Karpas-422 (cell line): ENCODE measurements at regions not wholly inside any gene's neighbourhood (a gene's known extent, or its start where the extent isn't known, plus 50 kb on each side); places are given as distances from the start of the nearest gene placed in this dataset.

Experiments used
- DNase-seq: peaks from one replicate; pipeline ENCODE4 v3.0.0-alpha.2; 2015
- H2AFZ ChIP-seq: fragments of 200-600 bp; sonication (generic); 2 replicates; pipeline ENCODE4 v1.6.1; 2014; ENCODE audit warnings: antibody characterized with exemption, low read length, mixed read lengths
- H3K27ac ChIP-seq: fragments of 200-600 bp; sonication (generic); 2 replicates; pipeline ENCODE4 v1.5.1; 2014; ENCODE audit warnings: mild to moderate bottlenecking, low read length, moderate library complexity
- H3K27me3 ChIP-seq: fragments of 200-600 bp; sonication (generic); 2 replicates; pipeline ENCODE4 v1.6.1; 2014; ENCODE audit warnings: low read length, mixed read lengths
- H3K36me3 ChIP-seq: fragments of 200-600 bp; sonication (generic); 2 replicates; pipeline ENCODE4 v1.6.1; 2014; ENCODE audit warnings: low read length, mixed read lengths; ENCODE audit not compliant: insufficient read depth
- H3K4me1 ChIP-seq: fragments of 200-600 bp; sonication (generic); 2 replicates; pipeline ENCODE4 v1.6.1; 2014; ENCODE audit warnings: mild to moderate bottlenecking, low read length, mixed read lengths
- H3K4me2 ChIP-seq: fragments of 200-600 bp; sonication (generic); 2 replicates; pipeline ENCODE4 v1.6.1; 2014; ENCODE audit warnings: low read length, low read depth, mild to moderate bottlenecking; ENCODE audit not compliant: poor library complexity, severe bottlenecking
- H3K4me3 ChIP-seq: fragments of 200-600 bp; sonication (generic); 2 replicates; pipeline ENCODE4 v1.5.1; 2014; ENCODE audit warnings: mild to moderate bottlenecking, antibody characterized with exemption, low read length, mixed read lengths
- H3K79me2 ChIP-seq: fragments of 200-600 bp; sonication (generic); 2 replicates; pipeline ENCODE4 v1.6.1; 2014; ENCODE audit warnings: mild to moderate bottlenecking, low read length, mixed read lengths
- H3K9ac ChIP-seq: fragments of 200-600 bp; sonication (generic); 2 replicates; pipeline ENCODE4 v1.6.0; 2014; ENCODE audit warnings: low read length
- H3K9me2 ChIP-seq: fragments of 200-600 bp; sonication (generic), shearing (Covaris generic); replicated peaks from 2 replicates; pipeline ENCODE4 v1.6.0; 2014; ENCODE audit warnings: mild to moderate bottlenecking, low read length, moderate library complexity; ENCODE audit not compliant: insufficient read depth
- H3K9me3 ChIP-seq: fragments of 300-700, 200-600 bp; sonication (generic); 2 replicates; pipeline ENCODE4 v1.6.1; 2014; ENCODE audit warnings: low read length, mixed read lengths
- H4K20me1 ChIP-seq: fragments of 200-600 bp; sonication (generic); 2 replicates; pipeline ENCODE4 v1.6.1; 2014; ENCODE audit warnings: mild to moderate bottlenecking, antibody characterized with exemption, low read length, low read depth; ENCODE audit not compliant: insufficient read depth

DNA sequence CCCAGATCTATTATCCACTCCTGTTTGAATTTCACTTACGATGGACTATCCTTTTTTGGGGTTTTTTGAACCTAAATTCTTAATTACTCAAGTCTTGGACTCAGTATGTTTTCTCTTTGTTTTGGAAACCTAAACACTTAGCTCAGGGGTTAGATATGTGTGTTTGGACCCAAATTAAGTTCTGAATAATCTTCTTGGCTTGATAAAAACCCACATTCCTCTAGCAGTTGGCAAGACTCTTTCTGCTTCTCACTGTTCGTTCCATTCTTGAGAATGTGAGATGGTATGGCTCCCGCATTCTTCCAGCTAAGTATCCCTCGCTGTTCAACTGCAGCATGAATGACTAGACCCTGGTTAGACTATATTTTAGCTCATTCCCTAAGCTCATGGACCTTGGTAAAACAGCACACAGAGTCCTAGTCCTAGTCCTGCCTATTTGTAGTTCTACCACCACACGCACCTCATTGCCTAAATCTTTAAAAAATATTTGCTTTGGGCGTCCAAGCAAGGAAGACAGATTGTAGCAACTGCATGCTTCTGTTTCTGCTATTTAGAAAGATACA lies 860.0 kb downstream of the RPS29 start:
- Histone ChIP-seq H3K36me3 (no peaks in the 10 kb centered on the region), H3K4me1 (no peaks in the 10 kb centered on the region), H4K20me1 (no peaks in the 10 kb centered on the region), H3K9me3 (peaks cover 28% of the 10 kb centered on the region), H3K4me2 (no peak overlapping the region), H2AFZ (no peak overlapping the region), H3K9ac (no peak overlapping the region), H3K9me2 (no peaks in the 10 kb centered on the region), H3K27ac (no peak overlapping the region), H3K4me3 (no peak overlapping the region), H3K79me2 (no peaks in the 10 kb centered on the region), H3K27me3 (no peaks in the 10 kb centered on the region)
- no peak for DNase-seq

DNA sequence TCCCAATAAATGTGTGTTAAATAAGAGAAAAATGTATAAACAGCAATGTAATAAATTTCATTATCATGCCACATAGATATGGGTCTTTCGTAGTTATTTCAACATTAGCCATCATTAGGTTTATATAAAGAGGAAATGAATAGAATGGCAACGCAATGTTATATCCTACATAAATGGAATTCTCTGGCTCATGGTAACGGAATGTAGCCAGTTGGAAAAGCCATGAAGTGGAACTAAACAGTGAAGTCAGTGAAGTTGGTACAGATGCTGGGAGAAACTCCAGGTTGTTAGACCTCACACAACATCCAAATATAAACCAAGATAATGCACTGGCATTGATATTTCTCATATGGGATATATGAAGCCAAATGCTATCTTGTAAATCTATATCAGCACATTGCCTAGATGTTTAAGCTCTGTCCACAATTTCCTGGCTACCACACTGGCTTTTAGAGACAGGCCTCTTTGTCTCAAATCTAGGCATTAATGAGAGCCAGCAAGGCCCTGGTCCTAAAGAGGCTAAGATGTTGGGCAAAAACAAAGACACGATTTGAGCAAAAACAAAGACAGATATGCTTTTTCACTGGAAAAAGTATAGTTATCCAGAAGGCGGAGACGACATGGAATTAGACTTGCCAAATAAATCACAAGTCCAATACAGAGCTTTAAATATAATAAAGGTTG lies 861.0 kb downstream of the RPS29 start:
- H4K20me1 ChIP-seq = no peaks in the 10 kb centered on the region
- no peak overlapping the region for H3K27ac ChIP-seq
- no peak overlapping the region for H2AFZ ChIP-seq
- H3K9me2 ChIP-seq = no peaks in the 10 kb centered on the region
- no peaks in the 10 kb centered on the region for H3K27me3 ChIP-seq
- no peak overlapping the region for H3K4me3 ChIP-seq
- no peak for DNase-seq
- peaks cover 27% of the 10 kb centered on the region for H3K9me3 ChIP-seq
- H3K4me1 ChIP-seq = no peaks in the 10 kb centered on the region
- no peaks in the 10 kb centered on the region for H3K79me2 ChIP-seq
- no peak overlapping the region for H3K4me2 ChIP-seq
- no peaks in the 10 kb centered on the region for H3K36me3 ChIP-seq
- H3K9ac ChIP-seq = no peak overlapping the region

DNA sequence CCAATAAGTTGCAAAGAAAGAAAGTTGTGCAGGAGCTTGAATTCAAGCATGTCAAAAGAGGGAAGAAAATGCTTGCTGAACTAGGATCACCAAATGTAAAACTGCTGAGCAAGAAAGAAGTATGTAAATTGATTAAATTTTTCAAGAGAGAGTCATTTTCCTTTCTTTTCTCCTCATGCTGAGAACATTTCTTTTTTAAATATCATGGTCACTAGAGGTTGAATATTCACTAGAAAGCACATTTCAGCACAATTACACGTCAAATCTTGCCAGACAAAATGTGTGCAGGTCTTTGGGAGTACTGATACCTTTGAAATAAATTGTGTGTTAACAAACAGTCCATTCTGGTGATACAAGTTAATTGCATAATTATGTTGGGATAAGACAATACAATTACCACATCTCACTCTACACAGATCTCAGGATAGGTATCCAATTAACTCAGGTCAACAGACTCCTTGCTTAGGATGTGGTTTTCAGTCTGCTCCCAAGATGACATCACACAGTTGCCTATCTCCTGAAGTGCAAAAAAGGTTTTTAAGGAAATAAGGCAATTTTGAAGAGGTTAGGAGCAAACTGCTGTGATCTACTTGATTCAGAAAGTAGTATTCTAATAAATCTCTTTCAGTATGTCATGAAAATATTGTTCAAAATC lies 862.2 kb downstream of the RPS29 start:
- peaks cover 32% of the 10 kb centered on the region for H3K9me3 ChIP-seq
- no peak overlapping the region for H2AFZ ChIP-seq
- H3K27ac ChIP-seq = no peak overlapping the region
- H3K4me1 ChIP-seq = no peaks in the 10 kb centered on the region
- no peaks in the 10 kb centered on the region for H4K20me1 ChIP-seq
- no peak overlapping the region for H3K9ac ChIP-seq
- no peak for DNase-seq
- H3K4me2 ChIP-seq = no peak overlapping the region
- no peaks in the 10 kb centered on the region for H3K9me2 ChIP-seq
- no peak overlapping the region for H3K4me3 ChIP-seq
- no peaks in the 10 kb centered on the region for H3K27me3 ChIP-seq
- H3K36me3 ChIP-seq = no peaks in the 10 kb centered on the region
- no peaks in the 10 kb centered on the region for H3K79me2 ChIP-seq

DNA sequence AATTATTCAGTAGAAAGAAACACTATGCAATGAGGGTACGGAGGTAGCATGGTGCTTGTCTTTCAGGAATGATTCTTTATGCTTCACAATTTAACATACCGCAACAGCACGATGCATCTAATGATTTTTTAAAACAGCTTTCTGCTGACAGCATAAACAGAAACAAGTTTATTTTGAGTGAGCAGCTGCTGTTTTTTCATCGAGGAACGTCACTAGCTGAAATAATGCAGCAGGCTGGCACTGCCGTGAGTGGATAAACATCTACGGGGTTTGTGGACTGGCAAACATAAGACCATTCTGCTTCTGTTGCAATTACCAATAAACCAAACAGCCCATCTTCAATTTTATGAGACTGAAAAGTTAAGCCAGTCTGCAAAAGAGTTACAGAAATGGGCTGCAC lies 871.8 kb downstream of the RPS29 start:
- Histone ChIP-seq H3K9me2 (no peaks in the 10 kb centered on the region), H3K27me3 (no peaks in the 10 kb centered on the region), H3K27ac (no peak overlapping the region), H3K4me2 (no peak overlapping the region), H2AFZ (no peak overlapping the region), H3K36me3 (no peaks in the 10 kb centered on the region), H3K4me1 (no peaks in the 10 kb centered on the region), H3K9ac (no peak overlapping the region), H3K4me3 (no peak overlapping the region), H3K79me2 (no peaks in the 10 kb centered on the region), H4K20me1 (no peaks in the 10 kb centered on the region), H3K9me3 (peaks cover 22% of the 10 kb centered on the region)
- no peak for DNase-seq

DNA sequence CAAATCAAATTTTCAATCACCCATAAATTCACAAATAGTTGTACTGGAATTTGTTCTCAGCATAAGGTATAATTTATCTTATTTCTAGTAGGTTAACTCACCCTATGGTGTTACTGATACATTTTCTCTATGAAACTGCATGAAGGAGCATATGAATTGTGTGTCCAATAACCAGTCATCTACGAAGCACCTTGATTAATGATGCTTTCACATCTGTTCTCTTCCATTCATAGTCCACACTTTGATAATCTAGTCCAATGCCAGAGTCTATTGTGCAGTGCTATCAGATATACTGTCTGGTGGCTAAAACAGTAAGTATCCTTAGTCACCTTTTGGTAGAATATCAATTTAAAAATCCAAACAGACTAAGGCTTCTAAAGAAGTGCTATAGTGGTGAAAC lies 876.0 kb downstream of the RPS29 start:
- DNase-seq = no peak
- H3K79me2 ChIP-seq = no peaks in the 10 kb centered on the region
- H3K4me1 ChIP-seq = peaks cover 7% of the 10 kb centered on the region
- H2AFZ ChIP-seq = no peak overlapping the region
- H3K27me3 ChIP-seq = no peaks in the 10 kb centered on the region
- H3K4me2 ChIP-seq = no peak overlapping the region
- no peaks in the 10 kb centered on the region for H4K20me1 ChIP-seq
- H3K36me3 ChIP-seq = no peaks in the 10 kb centered on the region
- peaks cover 20% of the 10 kb centered on the region; the same call in 1 of the 2 replicates for H3K9me3 ChIP-seq
- H3K4me3 ChIP-seq = no peak overlapping the region
- no peak overlapping the region for H3K9ac ChIP-seq
- no peak overlapping the region for H3K27ac ChIP-seq
- no peaks in the 10 kb centered on the region for H3K9me2 ChIP-seq

DNA sequence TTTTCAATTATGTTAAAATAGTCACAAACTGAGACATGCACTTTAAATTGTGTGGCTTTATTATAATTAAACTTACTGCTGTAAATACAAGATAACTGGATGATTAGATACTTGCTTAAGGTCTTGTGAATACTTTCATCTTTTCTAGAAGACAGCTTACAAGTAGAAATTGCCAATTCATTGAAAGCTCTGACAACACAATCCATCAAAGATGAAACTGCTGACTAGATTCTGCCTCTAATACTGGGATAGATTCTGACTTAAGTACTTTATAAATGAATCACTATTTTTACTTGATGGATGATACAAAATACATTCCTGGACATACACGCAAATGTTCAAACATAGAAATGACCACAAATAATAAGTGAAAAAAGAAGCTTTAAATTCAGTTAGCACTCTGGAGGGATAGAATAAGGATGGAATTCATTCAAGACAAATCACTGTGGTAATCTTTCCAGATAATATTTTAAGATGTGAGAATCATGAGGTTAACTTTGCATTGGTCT lies 876.8 kb downstream of the RPS29 start:
- no peaks in the 10 kb centered on the region for H3K36me3 ChIP-seq
- H3K9me2 ChIP-seq = no peaks in the 10 kb centered on the region

DNA sequence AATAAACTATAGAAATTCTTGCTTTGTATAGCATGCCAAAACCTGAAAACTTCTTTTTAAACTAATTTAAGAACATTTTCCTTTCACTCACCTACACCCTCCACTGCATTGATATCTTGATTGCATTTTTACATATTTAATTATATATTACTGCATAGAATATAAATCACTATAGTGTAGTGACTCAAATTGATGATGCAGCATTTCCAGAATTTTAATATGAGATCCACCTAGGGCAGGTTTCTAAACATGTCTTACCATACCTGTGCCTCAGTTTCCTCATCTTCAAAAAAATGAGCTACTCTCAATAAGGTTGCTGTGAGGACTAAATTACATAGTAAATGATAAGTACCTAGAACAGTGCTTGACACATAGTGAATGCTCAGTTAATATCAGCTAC lies 881.5 kb downstream of the RPS29 start:
- no peak overlapping the region for H3K9ac ChIP-seq
- peaks cover 20% of the 10 kb centered on the region for H3K4me1 ChIP-seq
- no peaks in the 10 kb centered on the region for H3K27me3 ChIP-seq
- peak overlapping the region; percentile 32 for H3K27ac ChIP-seq
- no peaks in the 10 kb centered on the region for H3K9me2 ChIP-seq
- no peak for DNase-seq
- peaks cover 20% of the 10 kb centered on the region; the same call in 1 of the 2 replicates for H3K9me3 ChIP-seq
- no peak overlapping the region for H3K4me2 ChIP-seq
- H4K20me1 ChIP-seq = no peaks in the 10 kb centered on the region
- H3K79me2 ChIP-seq = no peaks in the 10 kb centered on the region
- no peak overlapping the region for H3K4me3 ChIP-seq
- H2AFZ ChIP-seq = no peak overlapping the region
- H3K36me3 ChIP-seq = no peaks in the 10 kb centered on the region

More for the DNA sequence above, 876.8 kb downstream of the RPS29 start:
- peak; percentile 40 for DNase-seq
- H3K9me3 ChIP-seq = peaks cover 23% of the 10 kb centered on the region; the same call in 1 of the 2 replicates
- no peaks in the 10 kb centered on the region for H4K20me1 ChIP-seq
- no peak overlapping the region for H3K27ac ChIP-seq
- H3K9ac ChIP-seq = no peak overlapping the region
- peaks cover 13% of the 10 kb centered on the region for H3K4me1 ChIP-seq
- no peak overlapping the region for H2AFZ ChIP-seq
- no peaks in the 10 kb centered on the region for H3K27me3 ChIP-seq
- H3K79me2 ChIP-seq = no peaks in the 10 kb centered on the region
- no peak overlapping the region for H3K4me2 ChIP-seq
- no peak overlapping the region for H3K4me3 ChIP-seq

- peak; percentile 74 for DNase-seq
Observed at GRCh38 chr14:48703728-48704467, 882.3 kb downstream of the RPS29 start.

More at GRCh38 chr14:48703728-48704467, 882.3 kb downstream of the RPS29 start:
- no peaks in the 10 kb centered on the region for H3K27me3 ChIP-seq
- H3K79me2 ChIP-seq = no peaks in the 10 kb centered on the region
- no peak overlapping the region for H3K9ac ChIP-seq
- no peaks in the 10 kb centered on the region for H3K9me2 ChIP-seq
- peak overlapping the region; percentile 49 for H3K27ac ChIP-seq
- peaks cover 20% of the 10 kb centered on the region for H3K4me1 ChIP-seq
- H3K4me2 ChIP-seq = no peak overlapping the region
- H3K9me3 ChIP-seq = peaks cover 15% of the 10 kb centered on the region; the same call in 1 of the 2 replicates
- no peaks in the 10 kb centered on the region for H3K36me3 ChIP-seq
- no peaks in the 10 kb centered on the region for H4K20me1 ChIP-seq
- no peak overlapping the region for H2AFZ ChIP-seq
- H3K4me3 ChIP-seq = no peak overlapping the region
